ENCODE measurements at regions not wholly inside any gene's neighbourhood (a gene's known extent, or its start where the extent isn't known, plus 50 kb on each side); places are given as distances from the start of the nearest gene placed in this dataset.
A peak's percentile ranks its signal among the peaks of the same experiment; 100 is the strongest.

GRCh38 chr6:90369024-90369519, 72.4 kb upstream of the BACH2 start:
- Histone ChIP-seq H3K4me1 (ENCODE audit: insufficient read depth, low read length, severe bottlenecking) (peaks cover 38% of the 10 kb centered on the region), H3K27ac (ENCODE audit: low read depth, low read length, poor library complexity, severe bottlenecking) (peak overlapping the region; percentile 14), H3K36me3 (ENCODE audit: insufficient read depth, low read length) (peaks cover 9% of the 10 kb centered on the region; the same call in 1 of the 2 replicates), H3K9me2 (ENCODE audit: low read depth, low read length) (no peaks in the 10 kb centered on the region), H3K9me3 (ENCODE audit: low read length) (peaks cover 9% of the 10 kb centered on the region), H3K27me3 (ENCODE audit: insufficient read depth, low read length) (no peaks in the 10 kb centered on the region), H3F3A (ENCODE audit: insufficient read depth, low read length) (peaks cover 4% of the 10 kb centered on the region; the same call in 1 of the 2 replicates), H3K79me2 (ENCODE audit: insufficient read depth, low read length) (no peaks in the 10 kb centered on the region), H3K4me3 (ENCODE audit: low read depth, low read length, poor library complexity, severe bottlenecking) (no peak overlapping the region), H3K4me2 (ENCODE audit: low read length) (no peak overlapping the region), H2AFZ (ENCODE audit: low read length) (no peak overlapping the region), H3K9ac (ENCODE audit: low read length) (no peak overlapping the region), H4K20me1 (ENCODE audit: insufficient read depth, low read length) (no peaks in the 10 kb centered on the region)
- TF ChIP-seq CTCF (IDR thresholded peaks at IDR 0.05; ENCODE audit: low read length) (no peak), EZH2 (IDR thresholded peaks at IDR 0.05; ENCODE audit: borderline replicate concordance, low read length) (no peak)

GRCh38 chr6:90368601-90369000, 72.0 kb upstream of the BACH2 start:
- Histone ChIP-seq H3K36me3 (ENCODE audit: insufficient read depth, low read length) (peaks cover 9% of the 10 kb centered on the region; the same call in 1 of the 2 replicates), H3K9ac (ENCODE audit: low read length) (no peak overlapping the region), H3K9me2 (ENCODE audit: low read depth, low read length) (no peaks in the 10 kb centered on the region), H3K4me2 (ENCODE audit: low read length) (no peak overlapping the region), H4K20me1 (ENCODE audit: insufficient read depth, low read length) (no peaks in the 10 kb centered on the region), H2AFZ (ENCODE audit: low read length) (no peak overlapping the region), H3K27ac (ENCODE audit: low read depth, low read length, poor library complexity, severe bottlenecking) (peak overlapping the region; percentile 14), H3F3A (ENCODE audit: insufficient read depth, low read length) (peaks cover 4% of the 10 kb centered on the region; the same call in 1 of the 2 replicates), H3K27me3 (ENCODE audit: insufficient read depth, low read length) (no peaks in the 10 kb centered on the region), H3K9me3 (ENCODE audit: low read length) (peaks cover 9% of the 10 kb centered on the region), H3K4me1 (ENCODE audit: insufficient read depth, low read length, severe bottlenecking) (peaks cover 38% of the 10 kb centered on the region), H3K79me2 (ENCODE audit: insufficient read depth, low read length) (no peaks in the 10 kb centered on the region), H3K4me3 (ENCODE audit: low read depth, low read length, poor library complexity, severe bottlenecking) (no peak overlapping the region)
- TF ChIP-seq CTCF (IDR thresholded peaks at IDR 0.05; ENCODE audit: low read length) (no peak), EZH2 (IDR thresholded peaks at IDR 0.05; ENCODE audit: borderline replicate concordance, low read length) (no peak)

- no peak overlapping the region for H3K4me2 ChIP-seq (ENCODE audit: low read length)
- no peak overlapping the region for H3K9ac ChIP-seq (ENCODE audit: low read length)
- no peaks in the 10 kb centered on the region for H4K20me1 ChIP-seq (ENCODE audit: insufficient read depth, low read length)
- H3K4me1 ChIP-seq (ENCODE audit: insufficient read depth, low read length, severe bottlenecking) = peaks cover 39% of the 10 kb centered on the region
- no peak overlapping the region for H2AFZ ChIP-seq (ENCODE audit: low read length)
- H3K4me3 ChIP-seq (ENCODE audit: low read depth, low read length, poor library complexity, severe bottlenecking) = no peak overlapping the region
- H3K36me3 ChIP-seq (ENCODE audit: insufficient read depth, low read length) = peaks cover 9% of the 10 kb centered on the region; the same call in 1 of the 2 replicates
- H3K27me3 ChIP-seq (ENCODE audit: insufficient read depth, low read length) = no peaks in the 10 kb centered on the region
- peaks cover 9% of the 10 kb centered on the region for H3K9me3 ChIP-seq (ENCODE audit: low read length)
- H3K27ac ChIP-seq (ENCODE audit: low read depth, low read length, poor library complexity, severe bottlenecking) = no peak overlapping the region
- peaks cover 4% of the 10 kb centered on the region; the same call in 1 of the 2 replicates for H3F3A ChIP-seq (ENCODE audit: insufficient read depth, low read length)
- TF ChIP-seq CTCF (IDR thresholded peaks at IDR 0.05; ENCODE audit: low read length) (no peak), EZH2 (IDR thresholded peaks at IDR 0.05; ENCODE audit: borderline replicate concordance, low read length) (no peak)
- no peaks in the 10 kb centered on the region for H3K79me2 ChIP-seq (ENCODE audit: insufficient read depth, low read length)
- no peaks in the 10 kb centered on the region for H3K9me2 ChIP-seq (ENCODE audit: low read depth, low read length)
Observed at GRCh38 chr6:90368001-90368400, 71.4 kb upstream of the BACH2 start.
